HEK293 (cell line): ENCODE measurements at regions not wholly inside any gene's neighbourhood (a gene's known extent, or its start where the extent isn't known, plus 50 kb on each side); places are given as distances from the start of the nearest gene placed in this dataset.
A peak's percentile ranks its signal among the peaks of the same experiment; 100 is the strongest.

Experiments used
- CTCF ChIA-PET: fragments of 350-600 bp; formaldehyde crosslinking; extraction: SDS; loops from one replicate; lab custom pipeline; 2021; ENCODE audit warnings: antibody characterized with exemption; lab: Yijun Ruan, JAX
- POLR2A ChIA-PET: fragments of 300-600 bp; formaldehyde crosslinking; extraction: SDS; loops from one replicate; lab custom pipeline; 2020; ENCODE audit warnings: antibody characterized with exemption, inconsistent platforms; lab: Yijun Ruan, JAX
- H3K27ac ChIP-seq: fragments of 200-500 bp; sonication (Bioruptor generic); 2 replicates; pipeline ENCODE4 v1.5.1; 2014; ENCODE audit warnings: low read depth, low read length, control low read depth, inconsistent platforms; ENCODE audit errors: extremely low read depth
- H3K36me3 ChIP-seq, 2 experiments: fragments of 200-500 bp in 1 of 2; sonication (Bioruptor generic) in 1 of 2; 1 replicate in 1 of 2; 2 replicates in 1 of 2; pipeline ENCODE4 v1.5.1; 2014 to 2017; ENCODE audit warnings: inconsistent platforms in 2 of 2, low read length in 2 of 2; ENCODE audit not compliant: control insufficient read depth in 2 of 2, insufficient read depth in 1 of 2
- H3K4me1 ChIP-seq: fragments of 200-500 bp; sonication (Bioruptor generic); 2 replicates; pipeline ENCODE4 v1.5.1; 2014; ENCODE audit warnings: mild to moderate bottlenecking, low read length, inconsistent platforms; ENCODE audit not compliant: control insufficient read depth, insufficient read depth
- H3K4me3 ChIP-seq: 2 replicates; pipeline ENCODE4 v1.5.1; 2011; ENCODE audit warnings: low read depth, mild to moderate bottlenecking, control low read depth, low read length, moderate library complexity
- H3K9me3 ChIP-seq: fragments of 200-500 bp; sonication (Bioruptor generic); 2 replicates; pipeline ENCODE4 v1.5.1; 2014; ENCODE audit warnings: low read depth, low read length, inconsistent platforms; ENCODE audit not compliant: control insufficient read depth, insufficient read depth
- HOXA7 ChIP-seq: sonication (generic); formaldehyde crosslinking; IDR thresholded peaks from 2 replicates; pipeline ENCODE4 v1.8.1; 2022; ENCODE audit warnings: missing genetic modification reagents, borderline replicate concordance
- PRDM10 ChIP-seq: fragments of 450-650 bp; formaldehyde crosslinking; IDR thresholded peaks from 2 replicates; pipeline ENCODE4 v1.5.1; 2016; ENCODE audit warnings: missing biosample characterization, missing genetic modification characterization
- SETDB1 ChIP-seq: IDR thresholded peaks from one replicate; pipeline ENCODE4 v1.6.1; 2017; ENCODE audit warnings: mild to moderate bottlenecking, low read length, moderate library complexity, mixed read lengths; ENCODE audit not compliant: insufficient read length
- ZBTB20 ChIP-seq: fragments of 450-650 bp; formaldehyde crosslinking; IDR thresholded peaks from 2 replicates; pipeline ENCODE4 v1.5.1; 2016; ENCODE audit warnings: missing biosample characterization, missing genetic modification characterization
- ZFP3 ChIP-seq: fragments of 450-650 bp; formaldehyde crosslinking; IDR thresholded peaks from 2 replicates; pipeline ENCODE4 v1.5.1; 2016; ENCODE audit warnings: low read depth, missing biosample characterization, missing genetic modification characterization
- ZNF174 ChIP-seq: fragments of 450-650 bp; formaldehyde crosslinking; IDR thresholded peaks from 2 replicates; pipeline ENCODE4 v1.5.0; 2017; ENCODE audit warnings: missing biosample characterization, mild to moderate bottlenecking, missing genetic modification characterization
- ZNF18 ChIP-seq: fragments of 450-650 bp; formaldehyde crosslinking; IDR thresholded peaks from 2 replicates; pipeline ENCODE4 v1.5.1; 2016; ENCODE audit warnings: missing biosample characterization, missing genetic modification characterization
- ZNF202 ChIP-seq: fragments of 450-650 bp; formaldehyde crosslinking; IDR thresholded peaks from 2 replicates; pipeline ENCODE4 v1.5.1; 2016; ENCODE audit warnings: missing biosample characterization, missing genetic modification characterization, borderline replicate concordance
- ZNF239 ChIP-seq: fragments of 450-650 bp; formaldehyde crosslinking; IDR thresholded peaks from 2 replicates; pipeline ENCODE4 v1.5.1; 2016; ENCODE audit warnings: missing biosample characterization, missing genetic modification characterization
- ZNF473 ChIP-seq: fragments of 450-650 bp; formaldehyde crosslinking; IDR thresholded peaks from 2 replicates; pipeline ENCODE4 v1.5.1; 2017; ENCODE audit warnings: missing biosample characterization, missing genetic modification characterization
- ZNF501 ChIP-seq: fragments of 450-650 bp; formaldehyde crosslinking; IDR thresholded peaks from 2 replicates; pipeline ENCODE4 v1.5.1; 2016; ENCODE audit warnings: missing biosample characterization, missing genetic modification characterization
- ZNF600 ChIP-seq: fragments of 450-650 bp; formaldehyde crosslinking; IDR thresholded peaks from 2 replicates; pipeline ENCODE4 v1.5.1; 2016; ENCODE audit warnings: missing biosample characterization, missing genetic modification characterization
- ZNF677 ChIP-seq: fragments of 450-650 bp; IDR thresholded peaks from 2 replicates; pipeline ENCODE4 v1.5.0; 2018; ENCODE audit warnings: missing biosample characterization, mild to moderate bottlenecking, missing genetic modification characterization, moderate library complexity
- ZNF701 ChIP-seq: fragments of 450-650 bp; formaldehyde crosslinking; IDR thresholded peaks from 2 replicates; pipeline ENCODE4 v1.5.1; 2016; ENCODE audit warnings: missing biosample characterization, missing genetic modification characterization
- ZNF830 ChIP-seq: fragments of 450-650 bp; IDR thresholded peaks from 2 replicates; pipeline ENCODE4 v1.5.0; 2018; ENCODE audit warnings: missing biosample characterization, missing genetic modification characterization, low read depth, mild to moderate bottlenecking, moderate library complexity
- ZNF843 ChIP-seq: fragments of 450-650 bp; formaldehyde crosslinking; IDR thresholded peaks from 2 replicates; pipeline ENCODE4 v1.5.1; 2016; ENCODE audit warnings: missing biosample characterization, missing genetic modification characterization
- ZSCAN23 ChIP-seq: fragments of 450-650 bp; formaldehyde crosslinking; IDR thresholded peaks from 2 replicates; pipeline ENCODE4 v1.5.1; 2016; ENCODE audit warnings: missing biosample characterization, missing genetic modification characterization
- TF ChIP-seq, protein P1 (sequence below): fragments of 450-650 bp; formaldehyde crosslinking; IDR thresholded peaks from 2 replicates; pipeline ENCODE4 v1.5.1; 2017; ENCODE audit warnings: missing biosample characterization, missing genetic modification characterization
- TF ChIP-seq, protein P2 (sequence below): fragments of 450-650 bp; IDR thresholded peaks from 2 replicates; pipeline ENCODE4 v1.5.1; 2018; ENCODE audit warnings: missing biosample characterization, missing genetic modification characterization

DNA sequence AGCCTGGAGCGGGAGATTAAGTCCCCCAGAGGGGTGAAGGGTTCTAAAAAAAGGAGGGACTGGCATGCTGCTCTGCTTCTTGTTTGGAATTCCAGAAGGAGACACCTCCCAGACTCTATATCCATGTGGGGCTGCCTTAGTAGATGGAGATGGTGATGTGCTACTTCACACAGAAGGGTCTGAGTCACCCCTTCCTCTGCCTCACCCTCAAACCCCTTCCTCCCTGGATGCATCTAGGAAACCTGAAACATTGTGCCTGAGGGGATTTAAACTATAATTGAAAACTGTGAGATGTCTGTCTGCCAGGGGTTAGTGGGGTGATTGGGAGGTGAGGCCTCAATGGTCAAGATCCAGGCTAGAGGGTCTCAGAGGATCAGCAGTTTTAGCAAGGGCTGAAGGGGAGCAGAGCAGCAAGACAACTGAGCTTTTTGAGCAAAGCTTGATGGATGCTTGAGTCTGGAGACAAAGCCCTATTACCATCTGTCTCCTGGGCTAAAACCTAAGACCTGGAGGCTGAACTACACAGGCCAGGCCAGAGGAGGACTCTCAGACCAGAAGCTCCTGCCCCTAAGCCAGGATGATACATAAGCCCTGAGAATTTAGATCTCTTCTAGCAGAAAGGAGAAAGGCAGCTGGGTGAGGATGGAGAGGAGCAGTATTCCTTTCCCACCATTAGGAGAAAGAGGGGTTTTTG, 314.7 kb upstream of the ATP2B1 start:
- peaks cover 2% of the 10 kb centered on the region; the same call in 1 of the 2 replicates for H3K4me1 ChIP-seq
- POLR2A ChIA-PET: interaction anchor here (1.2 kb wide), 1 partner anchor 314 kb away, joined by 3 read pairs; the partner anchor contains the start of gene ATP2B1
- no peaks in the 10 kb centered on the region for H3K36me3 ChIP-seq

GRCh38 chr12:90021795-90022440, 313.3 kb upstream of the ATP2B1 start:
- ChIA-PET POLR2A (no interaction called here), CTCF (interaction anchor here (0.6 to 0.7 kb wide), 2 partner anchors 9 to 640 kb away, joined by 3 read pairs; no protein-coding TSS in a partner anchor)
- Histone ChIP-seq H3K36me3 (no peaks in the 10 kb centered on the region), H3K27ac (no peak overlapping the region), H3K4me1 (no peaks in the 10 kb centered on the region), H3K4me3 (no peak overlapping the region), H3K9me3 (no peaks in the 10 kb centered on the region)
- TF ChIP-seq ZNF830 (tag by site-specific recombination) (no peak), ZNF677 (no peak), ZNF501 (no peak), ZNF473 (tag by site-specific recombination) (no peak), ZNF18 (tag by site-specific recombination) (no peak)
- TF ChIP-seq, protein P1, sequence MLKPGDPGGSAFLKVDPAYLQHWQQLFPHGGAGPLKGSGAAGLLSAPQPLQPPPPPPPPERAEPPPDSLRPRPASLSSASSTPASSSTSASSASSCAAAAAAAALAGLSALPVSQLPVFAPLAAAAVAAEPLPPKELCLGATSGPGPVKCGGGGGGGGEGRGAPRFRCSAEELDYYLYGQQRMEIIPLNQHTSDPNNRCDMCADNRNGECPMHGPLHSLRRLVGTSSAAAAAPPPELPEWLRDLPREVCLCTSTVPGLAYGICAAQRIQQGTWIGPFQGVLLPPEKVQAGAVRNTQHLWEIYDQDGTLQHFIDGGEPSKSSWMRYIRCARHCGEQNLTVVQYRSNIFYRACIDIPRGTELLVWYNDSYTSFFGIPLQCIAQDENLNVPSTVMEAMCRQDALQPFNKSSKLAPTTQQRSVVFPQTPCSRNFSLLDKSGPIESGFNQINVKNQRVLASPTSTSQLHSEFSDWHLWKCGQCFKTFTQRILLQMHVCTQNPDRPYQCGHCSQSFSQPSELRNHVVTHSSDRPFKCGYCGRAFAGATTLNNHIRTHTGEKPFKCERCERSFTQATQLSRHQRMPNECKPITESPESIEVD (tag by site-specific recombination): 0 out of 2 replicates have a peak, but pooled peaks have one; percentile 10

More for the DNA sequence above, 314.7 kb upstream of the ATP2B1 start:
- CTCF ChIA-PET: no interaction called here
- Histone ChIP-seq H3K4me3 (no peak overlapping the region), H3K9me3 (no peaks in the 10 kb centered on the region), H3K27ac (no peak overlapping the region)
- no peak for TF ChIP-seq ZNF830 (tag by site-specific recombination)
- TF ChIP-seq ZNF701 (tag by site-specific recombination): no peak
- TF ChIP-seq HOXA7 (CRISPR knock-in tag): no peak
- no peak for TF ChIP-seq SETDB1
- no peak for TF ChIP-seq ZNF174 (tag by site-specific recombination)
- no peak for TF ChIP-seq ZNF239 (tag by site-specific recombination)
- TF ChIP-seq PRDM10: no peak
- no peak for TF ChIP-seq ZBTB20
- TF ChIP-seq, protein P2, sequence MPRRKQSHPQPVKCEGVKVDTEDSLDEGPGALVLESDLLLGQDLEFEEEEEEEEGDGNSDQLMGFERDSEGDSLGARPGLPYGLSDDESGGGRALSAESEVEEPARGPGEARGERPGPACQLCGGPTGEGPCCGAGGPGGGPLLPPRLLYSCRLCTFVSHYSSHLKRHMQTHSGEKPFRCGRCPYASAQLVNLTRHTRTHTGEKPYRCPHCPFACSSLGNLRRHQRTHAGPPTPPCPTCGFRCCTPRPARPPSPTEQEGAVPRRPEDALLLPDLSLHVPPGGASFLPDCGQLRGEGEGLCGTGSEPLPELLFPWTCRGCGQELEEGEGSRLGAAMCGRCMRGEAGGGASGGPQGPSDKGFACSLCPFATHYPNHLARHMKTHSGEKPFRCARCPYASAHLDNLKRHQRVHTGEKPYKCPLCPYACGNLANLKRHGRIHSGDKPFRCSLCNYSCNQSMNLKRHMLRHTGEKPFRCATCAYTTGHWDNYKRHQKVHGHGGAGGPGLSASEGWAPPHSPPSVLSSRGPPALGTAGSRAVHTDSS: no peak
- TF ChIP-seq ZSCAN23: no peak
- no peak for TF ChIP-seq ZNF202 (tag by site-specific recombination)
- no peak for TF ChIP-seq ZNF843
- no peak for TF ChIP-seq ZNF600 (tag by site-specific recombination)
- no peak for TF ChIP-seq ZFP3 (tag by site-specific recombination)
